ENCODE measurements at regions not wholly inside any gene's neighbourhood (a gene's known extent, or its start where the extent isn't known, plus 50 kb on each side); places are given as distances from the start of the nearest gene placed in this dataset.

DNA sequence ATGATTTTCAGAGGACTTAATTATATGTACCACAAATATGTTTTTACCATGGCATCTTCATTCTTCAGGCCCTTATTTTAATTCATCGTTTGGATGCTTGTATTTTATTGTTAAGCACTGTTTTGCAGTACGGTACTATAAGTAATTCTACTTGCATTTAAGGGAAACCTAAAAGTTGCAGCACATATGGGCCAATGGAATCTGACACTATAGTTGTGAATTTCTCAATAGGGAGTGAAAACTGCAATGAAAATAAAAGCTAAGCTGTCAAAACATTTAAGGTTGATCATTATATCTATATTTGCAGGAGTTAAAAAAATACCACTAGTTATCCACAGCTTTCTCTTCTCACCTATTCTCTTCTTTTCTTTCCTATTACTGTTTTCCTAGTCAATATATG, 1071.8 kb downstream of the MAT2B start:
- no peak for TF ChIP-seq CTCF (IDR thresholded peaks at IDR 0.05; ENCODE audit: insufficient read depth, low read length, poor library complexity, severe bottlenecking)
- TF ChIP-seq EZH2phosphoT487 (conservative IDR thresholded peaks at IDR 0.05; ENCODE audit: low read length): no peak

Measured in SU-DHL-6 (cell line).